ENCODE measurements at regions not wholly inside any gene's neighbourhood (a gene's known extent, or its start where the extent isn't known, plus 50 kb on each side); places are given as distances from the start of the nearest gene placed in this dataset.

- H3K27me3 ChIP-seq (ENCODE audit: control insufficient read depth, insufficient read depth) = no peaks in the 10 kb centered on the region
- H3K4me1 ChIP-seq (ENCODE audit: control insufficient read depth, insufficient read depth, low read length) = peaks cover 2% of the 10 kb centered on the region
- DNase-seq (no peak), ATAC-seq (no peak)
- H3K4me3 ChIP-seq (ENCODE audit: low read length) = no peak overlapping the region
- no peak overlapping the region for H3K27ac ChIP-seq (ENCODE audit: low read length)
- intact Hi-C loops (cut with DNase I) = no loop called here
- H3K9me3 ChIP-seq (ENCODE audit: control insufficient read depth, low read length) = no peaks in the 10 kb centered on the region
- 93% methylated on average over 3 of the region's 3 CpGs for WGBS
Measured at GRCh38 chr7:25558605-25559004, 330.3 kb upstream of the NPVF start.

- DNase-seq (no peak), ATAC-seq (no peak)
- no peaks in the 10 kb centered on the region for H3K9me3 ChIP-seq (ENCODE audit: control insufficient read depth, low read length)
- peaks cover 2% of the 10 kb centered on the region for H3K4me1 ChIP-seq (ENCODE audit: control insufficient read depth, insufficient read depth, low read length)
- 88% methylated on average over 16 of the region's 16 CpGs for WGBS
- no peaks in the 10 kb centered on the region for H3K27me3 ChIP-seq (ENCODE audit: control insufficient read depth, insufficient read depth)
- intact Hi-C loops (cut with DNase I) = loop anchor here in 2 of 4 donors (5.0 kb wide), 2 partner anchors 162 to 297 kb away; no protein-coding TSS in a partner anchor
- H3K4me3 ChIP-seq (ENCODE audit: low read length) = no peak overlapping the region
- H3K27ac ChIP-seq (ENCODE audit: low read length) = no peak overlapping the region
Measured at GRCh38 chr7:25559581-25560367, 331.5 kb upstream of the NPVF start.

DNA sequence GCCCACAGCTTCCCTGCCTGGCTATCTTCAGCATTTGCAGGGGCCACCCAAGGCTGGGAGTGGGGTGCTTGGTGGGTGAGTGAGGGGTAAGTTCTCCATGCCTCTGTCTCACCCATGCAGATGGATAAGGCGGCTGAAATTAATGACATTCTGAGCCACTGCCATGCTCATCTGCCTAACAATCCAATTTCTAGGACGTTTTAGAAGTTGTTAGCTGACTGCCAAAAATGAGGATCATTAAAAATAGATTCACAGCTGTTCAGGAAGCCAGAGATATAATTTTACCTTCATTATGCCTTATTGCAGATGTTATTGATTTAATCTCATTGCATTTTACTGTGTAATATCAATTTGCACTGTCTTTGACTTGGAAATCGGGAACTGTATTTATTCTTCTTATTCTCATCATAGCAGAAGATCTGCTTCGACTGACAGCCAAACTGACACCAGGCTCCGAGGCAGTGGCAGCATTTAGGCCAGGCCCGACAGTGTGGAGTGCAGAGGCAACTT is 334.4 kb upstream of the NPVF start:
- 57% methylated on average over 6 of the region's 6 CpGs for WGBS
- intact Hi-C loops (cut with DNase I) = loop anchor here in 2 of 4 donors (5.0 kb wide), 2 partner anchors 165 to 300 kb away; no protein-coding TSS in a partner anchor
- no peaks in the 10 kb centered on the region for H3K9me3 ChIP-seq (ENCODE audit: control insufficient read depth, low read length)
- H3K27ac ChIP-seq (ENCODE audit: low read length) = no peak overlapping the region
- DNase-seq (no peak), ATAC-seq (no peak)
- H3K4me1 ChIP-seq (ENCODE audit: control insufficient read depth, insufficient read depth, low read length) = peaks cover 2% of the 10 kb centered on the region
- no peak overlapping the region for H3K4me3 ChIP-seq (ENCODE audit: low read length)
- H3K27me3 ChIP-seq (ENCODE audit: control insufficient read depth, insufficient read depth) = no peaks in the 10 kb centered on the region

DNA sequence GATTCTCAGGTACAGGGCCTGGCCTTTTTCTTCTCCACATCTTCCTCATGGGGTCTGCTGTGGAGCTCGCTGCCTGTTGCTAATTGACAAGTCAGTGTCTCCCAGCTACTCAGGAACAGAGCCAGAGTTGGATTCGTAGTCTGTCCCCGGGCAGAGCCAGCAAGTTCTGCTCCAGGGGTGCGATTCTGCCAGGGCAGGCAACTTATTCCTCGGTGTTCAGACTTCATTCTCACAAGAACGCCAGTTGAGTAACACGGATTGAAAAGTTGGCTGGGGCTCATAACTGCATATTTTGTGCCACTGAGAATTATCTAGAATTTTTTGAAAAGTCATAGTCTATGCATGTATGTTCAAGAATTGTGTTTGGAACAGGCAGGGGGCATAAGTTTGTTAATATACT is 336.7 kb upstream of the NPVF start:
- Histone ChIP-seq H3K9me3 (ENCODE audit: control insufficient read depth, low read length) (no peaks in the 10 kb centered on the region), H3K27ac (ENCODE audit: low read length) (no peak overlapping the region), H3K4me1 (ENCODE audit: control insufficient read depth, insufficient read depth, low read length) (peaks cover 2% of the 10 kb centered on the region), H3K27me3 (ENCODE audit: control insufficient read depth, insufficient read depth) (no peaks in the 10 kb centered on the region), H3K4me3 (ENCODE audit: low read length) (no peak overlapping the region)
- ATAC-seq (peak in 1 of 2 donors; percentile 36), DNase-seq (peak; percentile 36 to 74 (median 59))
- 63% methylated on average over 7 of the region's 7 CpGs for WGBS
- intact Hi-C loops (cut with DNase I) = loop anchor here in 3 of 4 donors (2.0 to 5.0 kb wide), 5 partner anchors 173 to 308 kb away; no protein-coding TSS in a partner anchor

DNA sequence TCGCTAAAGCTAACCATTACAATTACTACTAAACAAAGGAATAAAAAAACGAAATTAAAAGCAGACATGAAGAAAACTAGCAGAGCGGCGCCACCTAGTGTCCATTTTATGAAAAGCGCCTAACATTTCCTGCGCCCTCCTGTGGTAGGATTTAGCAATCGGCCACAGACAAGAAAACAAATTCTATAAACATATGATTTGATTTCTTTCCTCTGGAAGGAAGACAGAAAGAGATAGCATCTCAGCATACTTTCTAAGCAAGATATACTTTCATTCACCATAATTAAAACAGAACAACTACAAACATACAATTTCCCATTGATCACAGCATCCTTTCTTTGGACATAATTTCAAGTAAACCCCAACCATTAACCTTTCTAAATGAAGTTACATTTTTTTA is 337.7 kb upstream of the NPVF start:
- Histone ChIP-seq H3K4me1 (ENCODE audit: control insufficient read depth, insufficient read depth, low read length) (peaks cover 2% of the 10 kb centered on the region), H3K27me3 (ENCODE audit: control insufficient read depth, insufficient read depth) (no peaks in the 10 kb centered on the region), H3K9me3 (ENCODE audit: control insufficient read depth, low read length) (no peaks in the 10 kb centered on the region), H3K4me3 (ENCODE audit: low read length) (no peak overlapping the region), H3K27ac (ENCODE audit: low read length) (no peak overlapping the region)
- DNase-seq (peak; percentile 29 to 81 (median 68)), ATAC-seq (no peak)
- intact Hi-C loops (cut with DNase I) = loop anchor here in 3 of 4 donors (2.0 to 5.0 kb wide), 6 partner anchors 174 to 309 kb away; no protein-coding TSS in a partner anchor
- WGBS = 0% methylated on average over 7 of the region's 7 CpGs

DNA sequence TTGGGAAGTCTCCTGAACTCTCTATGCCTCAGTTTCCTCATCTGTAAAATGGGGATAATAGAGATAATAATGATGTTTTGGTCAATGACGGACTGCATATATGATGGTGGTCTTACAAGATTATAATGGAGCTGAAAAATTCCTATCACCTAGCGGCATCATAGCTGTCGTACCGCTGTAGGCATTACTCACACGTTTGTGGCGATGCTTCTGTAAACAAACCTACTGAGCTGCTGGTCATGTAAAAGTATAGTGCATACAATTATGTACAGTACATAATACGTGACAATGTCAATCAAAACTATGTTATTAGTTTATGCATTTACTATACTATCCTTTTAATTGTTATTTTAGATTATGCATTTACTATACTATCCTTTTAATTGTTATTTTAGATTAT is 339.1 kb upstream of the NPVF start:
- intact Hi-C loops (cut with DNase I) = loop anchor here in 3 of 4 donors (2.0 to 5.0 kb wide), 5 partner anchors 175 to 310 kb away; no protein-coding TSS in a partner anchor
- ATAC-seq (no peak), DNase-seq (no peak)
- 94% methylated on average over 7 of the region's 7 CpGs for WGBS
- no peak overlapping the region for H3K4me3 ChIP-seq (ENCODE audit: low read length)
- no peaks in the 10 kb centered on the region for H3K27me3 ChIP-seq (ENCODE audit: control insufficient read depth, insufficient read depth)
- H3K27ac ChIP-seq (ENCODE audit: low read length) = no peak overlapping the region
- peaks cover 2% of the 10 kb centered on the region for H3K4me1 ChIP-seq (ENCODE audit: control insufficient read depth, insufficient read depth, low read length)
- H3K9me3 ChIP-seq (ENCODE audit: control insufficient read depth, low read length) = no peaks in the 10 kb centered on the region

DNA sequence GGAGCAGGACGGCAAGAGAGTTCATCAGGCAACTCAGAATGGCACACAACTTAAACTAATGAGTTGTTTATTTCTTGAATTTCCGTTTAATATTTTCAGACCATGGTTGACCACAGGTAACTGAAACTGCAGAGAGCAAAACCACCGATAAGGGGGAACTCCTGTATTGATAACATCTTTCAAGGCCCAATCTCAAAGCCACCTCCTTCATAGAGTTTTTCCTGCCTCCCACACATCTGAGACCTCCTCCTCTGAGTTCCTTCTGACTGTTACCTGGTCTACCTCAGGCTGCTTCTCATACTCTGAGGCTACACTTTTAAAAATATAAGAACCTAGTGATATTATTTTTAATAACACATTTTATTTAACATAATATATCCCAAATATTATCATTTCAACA is 341.5 kb upstream of the NPVF start:
- ATAC-seq (no peak), DNase-seq (no peak)
- Histone ChIP-seq H3K27me3 (ENCODE audit: control insufficient read depth, insufficient read depth) (no peaks in the 10 kb centered on the region), H3K4me1 (ENCODE audit: control insufficient read depth, insufficient read depth, low read length) (no peaks in the 10 kb centered on the region), H3K27ac (ENCODE audit: low read length) (no peak overlapping the region), H3K9me3 (ENCODE audit: control insufficient read depth, low read length) (no peaks in the 10 kb centered on the region), H3K4me3 (ENCODE audit: low read length) (no peak overlapping the region)
- WGBS = 71% methylated on average over 3 of the region's 3 CpGs
- intact Hi-C loops (cut with DNase I) = loop anchor here in 3 of 4 donors (5.0 kb wide), 4 partner anchors 177 to 312 kb away; no protein-coding TSS in a partner anchor

- H3K27me3 ChIP-seq (ENCODE audit: control insufficient read depth, insufficient read depth) = no peaks in the 10 kb centered on the region
- no peak overlapping the region for H3K4me3 ChIP-seq (ENCODE audit: low read length)
- 72% methylated on average over 2 of the region's 2 CpGs for WGBS
- DNase-seq (no peak), ATAC-seq (peak in 1 of 2 donors; percentile 57)
- intact Hi-C loops (cut with DNase I) = no loop called here
- no peak overlapping the region for H3K27ac ChIP-seq (ENCODE audit: low read length)
- no peaks in the 10 kb centered on the region for H3K4me1 ChIP-seq (ENCODE audit: control insufficient read depth, insufficient read depth, low read length)
- H3K9me3 ChIP-seq (ENCODE audit: control insufficient read depth, low read length) = no peaks in the 10 kb centered on the region
Measured at GRCh38 chr7:25572423-25572822, 344.1 kb upstream of the NPVF start.

- no peaks in the 10 kb centered on the region for H3K4me1 ChIP-seq (ENCODE audit: control insufficient read depth, insufficient read depth, low read length)
- no peaks in the 10 kb centered on the region for H3K27me3 ChIP-seq (ENCODE audit: control insufficient read depth, insufficient read depth)
- DNase-seq = no peak
- no peak overlapping the region for H3K27ac ChIP-seq (ENCODE audit: low read length)
- intact Hi-C loops (cut with DNase I) = no loop called here
- no peak overlapping the region for H3K4me3 ChIP-seq (ENCODE audit: low read length)
- peak in 1 of 2 donors; percentile 57 for ATAC-seq
- no peaks in the 10 kb centered on the region for H3K9me3 ChIP-seq (ENCODE audit: control insufficient read depth, low read length)
Measured at GRCh38 chr7:25574828-25575227, 346.5 kb upstream of the NPVF start.

GRCh38 chr7:25575634-25576033 is 347.3 kb upstream of the NPVF start:
- Histone ChIP-seq H3K27me3 (ENCODE audit: control insufficient read depth, insufficient read depth) (no peaks in the 10 kb centered on the region), H3K4me1 (ENCODE audit: control insufficient read depth, insufficient read depth, low read length) (no peaks in the 10 kb centered on the region), H3K4me3 (ENCODE audit: low read length) (no peak overlapping the region), H3K27ac (ENCODE audit: low read length) (no peak overlapping the region), H3K9me3 (ENCODE audit: control insufficient read depth, low read length) (no peaks in the 10 kb centered on the region)
- DNase-seq (no peak), ATAC-seq (no peak)
- WGBS = 92% methylated on average over 4 of the region's 4 CpGs
- intact Hi-C loops (cut with DNase I) = no loop called here

- 39% methylated on average over 3 of the region's 3 CpGs for WGBS
- Histone ChIP-seq H3K9me3 (ENCODE audit: control insufficient read depth, low read length) (no peaks in the 10 kb centered on the region), H3K27ac (ENCODE audit: low read length) (no peak overlapping the region), H3K4me1 (ENCODE audit: control insufficient read depth, insufficient read depth, low read length) (no peaks in the 10 kb centered on the region), H3K27me3 (ENCODE audit: control insufficient read depth, insufficient read depth) (no peaks in the 10 kb centered on the region), H3K4me3 (ENCODE audit: low read length) (no peak overlapping the region)
- ATAC-seq = peak in 1 of 2 donors; percentile 36
- DNase-seq = no peak
- intact Hi-C loops (cut with DNase I) = no loop called here
Measured at GRCh38 chr7:25578991-25579777, 350.9 kb upstream of the NPVF start.

All from right cardiac atrium (tissue), 5 donors.